Iris pigment epithelial cell (primary cell): ENCODE measurements at regions not wholly inside any gene's neighbourhood (a gene's known extent, or its start where the extent isn't known, plus 50 kb on each side); places are given as distances from the start of the nearest gene placed in this dataset.
"Not testable (repeated sequence)": the region's sequence is repeated elsewhere in the genome, so short reads cannot be mapped to it uniquely, and the experiment has no call there.

Source experiments
- DNase-seq: peaks from one replicate; pipeline ENCODE4 v3.0.0-alpha.2; 2011; ENCODE audit warnings: low read depth

- not testable (repeated sequence) for DNase-seq
These were observed 176.8 kb downstream of the CDC14C start for GRCh38 chr7:49100908-49101740.

- no peak for DNase-seq
These were observed 178.1 kb downstream of the CDC14C start for GRCh38 chr7:49102411-49102810.

GRCh38 chr7:49111706-49112105 lies 187.4 kb downstream of the CDC14C start:
- no peak for DNase-seq

- no peak for DNase-seq
These were observed 187.9 kb downstream of the CDC14C start for GRCh38 chr7:49112222-49112621.

GRCh38 chr7:49112647-49113046 lies 188.3 kb downstream of the CDC14C start:
- DNase-seq: no peak

- no peak for DNase-seq
These were observed 195.4 kb downstream of the CDC14C start for GRCh38 chr7:49119706-49120105.

GRCh38 chr7:49125246-49125645 lies 200.9 kb downstream of the CDC14C start:
- DNase-seq: no peak

GRCh38 chr7:49127359-49127913 lies 203.1 kb downstream of the CDC14C start:
- no peak for DNase-seq

GRCh38 chr7:49137978-49138377 lies 213.6 kb downstream of the CDC14C start:
- no peak for DNase-seq

- DNase-seq: no peak
These were observed 226.1 kb downstream of the CDC14C start for GRCh38 chr7:49150486-49150885.

GRCh38 chr7:49151146-49151545 lies 226.8 kb downstream of the CDC14C start:
- no peak for DNase-seq

GRCh38 chr7:49158321-49158720 lies 234.0 kb downstream of the CDC14C start:
- no peak for DNase-seq

- DNase-seq: no peak
These were observed 235.2 kb downstream of the CDC14C start for GRCh38 chr7:49159536-49159935.

- peak; percentile 1 for DNase-seq
These were observed 242.1 kb downstream of the CDC14C start for GRCh38 chr7:49166441-49166840.

- DNase-seq: no peak
These were observed 248.3 kb downstream of the CDC14C start for GRCh38 chr7:49172639-49173038.

GRCh38 chr7:49174396-49174795 lies 250.0 kb downstream of the CDC14C start:
- DNase-seq: peak; percentile 33

GRCh38 chr7:49187543-49188268 lies 263.4 kb downstream of the CDC14C start:
- DNase-seq: no peak

- DNase-seq: no peak
These were observed 304.2 kb downstream of the CDC14C start for GRCh38 chr7:49228426-49229098.

- no peak for DNase-seq
These were observed 304.9 kb downstream of the CDC14C start for GRCh38 chr7:49229246-49229645.

- DNase-seq: no peak
These were observed 319.2 kb downstream of the CDC14C start for GRCh38 chr7:49243521-49243920.

- no peak for DNase-seq
These were observed 320.2 kb downstream of the CDC14C start for GRCh38 chr7:49244543-49244942.

- no peak for DNase-seq
These were observed 320.7 kb downstream of the CDC14C start for GRCh38 chr7:49245062-49245461.

- DNase-seq: no peak
These were observed 323.4 kb downstream of the CDC14C start for GRCh38 chr7:49247759-49248158.
